H4 (cell line): ENCODE measurements at regions not wholly inside any gene's neighbourhood (a gene's known extent, or its start where the extent isn't known, plus 50 kb on each side); places are given as distances from the start of the nearest gene placed in this dataset.

Experiments used
- DNase-seq: peaks from one replicate; pipeline ENCODE4 v3.0.0-alpha.2; 2015; ENCODE audit warnings: low spot score

DNA sequence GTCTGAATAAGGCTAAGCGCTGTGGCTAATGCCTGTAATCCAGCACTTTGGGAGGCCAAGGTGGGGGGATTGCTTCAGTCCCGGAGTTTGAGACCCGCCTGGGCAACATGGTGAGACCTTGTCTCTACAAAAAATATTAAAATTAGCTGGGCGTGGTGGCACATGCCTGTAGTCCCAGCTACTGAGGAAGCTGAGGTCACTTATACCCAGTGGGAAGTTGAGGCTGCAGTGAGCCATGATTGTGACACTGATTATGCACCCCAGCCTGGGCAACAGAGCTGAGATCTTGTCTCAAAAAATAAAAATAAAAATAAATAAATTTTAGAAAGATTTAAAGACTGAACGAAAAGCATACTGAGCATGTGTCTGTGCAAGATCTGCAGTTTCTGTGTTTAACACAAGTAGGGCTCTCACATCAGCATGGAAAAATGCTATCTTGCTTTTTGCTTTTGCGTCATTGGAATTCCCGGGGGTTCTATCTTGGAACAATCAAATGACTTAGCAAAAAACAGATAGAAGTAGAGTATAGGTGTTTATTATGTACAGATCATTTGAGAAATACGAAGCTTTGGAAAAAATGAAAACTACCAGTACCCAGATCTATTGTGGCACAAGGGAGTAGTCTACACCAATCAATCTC, 161.9 kb downstream of the CAPZA3 start:
- no peak for DNase-seq

DNA sequence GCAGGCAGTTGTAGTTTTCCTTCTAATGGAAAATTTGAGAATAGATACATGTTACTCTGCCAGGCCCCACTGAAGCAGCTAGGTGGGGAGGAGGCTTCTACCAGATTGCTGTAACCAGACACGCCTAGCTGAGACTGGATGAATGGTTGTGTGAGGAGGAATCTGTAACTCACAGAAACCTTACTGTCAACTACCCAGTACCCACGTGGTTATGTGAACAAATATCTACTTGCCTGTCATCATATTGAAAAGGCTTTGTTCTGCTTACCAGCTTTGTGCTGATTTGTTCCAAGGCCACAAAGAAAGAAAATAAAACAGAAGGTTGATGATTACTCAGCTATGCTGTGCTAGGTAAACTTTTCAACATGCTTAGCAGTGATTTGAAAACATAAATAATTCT, 167.2 kb downstream of the CAPZA3 start:
- no peak for DNase-seq

DNA sequence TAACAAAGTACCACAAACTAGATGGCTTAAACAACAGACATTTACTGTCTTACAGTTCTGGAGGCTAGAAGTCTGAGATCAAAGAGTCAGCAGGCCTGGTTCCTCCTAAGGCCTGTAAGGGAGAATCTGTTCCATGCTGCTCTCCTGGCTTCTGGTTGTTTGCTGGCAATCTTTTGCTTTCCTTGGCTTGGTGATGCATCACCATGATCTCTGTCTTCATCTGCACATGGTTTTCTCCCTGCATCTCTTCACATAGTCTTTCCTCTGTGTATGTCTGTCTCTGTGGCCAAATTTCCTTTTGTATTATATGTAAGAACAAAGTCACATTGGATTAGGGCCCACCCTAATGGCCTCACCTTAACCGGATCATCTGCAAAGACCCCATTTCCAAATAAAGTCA, 168.5 kb downstream of the CAPZA3 start:
- no peak for DNase-seq

DNA sequence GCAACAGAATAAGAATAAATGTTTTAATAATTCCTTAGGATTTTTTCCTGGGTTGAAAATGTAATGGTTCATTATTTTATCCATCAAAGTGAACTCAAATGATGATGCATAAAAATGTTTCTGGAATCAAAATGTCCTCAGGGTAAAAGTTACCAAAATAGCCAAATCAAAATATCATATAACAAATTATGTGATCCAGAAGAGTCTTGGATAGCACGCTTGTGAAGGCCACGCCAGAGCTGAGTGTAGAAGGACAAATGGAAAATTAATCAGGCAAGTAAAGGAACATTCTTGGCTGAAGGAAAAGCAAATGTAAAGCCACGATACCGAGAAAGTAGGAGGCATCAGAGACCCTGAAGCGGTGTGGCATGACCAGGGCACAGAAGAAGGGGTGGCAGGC, 169.2 kb downstream of the CAPZA3 start:
- DNase-seq, result no peak

DNA sequence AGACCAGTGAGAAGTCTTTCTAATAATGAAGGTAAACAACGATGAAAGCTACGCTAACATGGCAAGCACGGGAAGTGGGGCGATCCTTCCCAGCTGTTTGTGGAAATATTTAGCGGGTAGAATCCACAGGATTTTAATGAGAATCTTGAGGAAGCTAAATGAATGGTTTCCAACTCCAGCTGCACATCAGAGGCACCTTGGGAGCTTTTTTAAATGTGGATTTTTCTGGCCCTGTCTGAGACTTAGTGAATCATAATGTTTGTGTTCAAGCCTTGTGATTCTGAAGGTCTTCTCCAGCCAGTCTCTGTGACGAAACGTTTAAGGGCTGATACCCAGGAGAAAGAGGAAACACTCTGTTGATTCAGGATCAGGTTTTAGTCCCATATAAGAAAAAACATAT, 169.8 kb downstream of the CAPZA3 start:
- no peak for DNase-seq

DNA sequence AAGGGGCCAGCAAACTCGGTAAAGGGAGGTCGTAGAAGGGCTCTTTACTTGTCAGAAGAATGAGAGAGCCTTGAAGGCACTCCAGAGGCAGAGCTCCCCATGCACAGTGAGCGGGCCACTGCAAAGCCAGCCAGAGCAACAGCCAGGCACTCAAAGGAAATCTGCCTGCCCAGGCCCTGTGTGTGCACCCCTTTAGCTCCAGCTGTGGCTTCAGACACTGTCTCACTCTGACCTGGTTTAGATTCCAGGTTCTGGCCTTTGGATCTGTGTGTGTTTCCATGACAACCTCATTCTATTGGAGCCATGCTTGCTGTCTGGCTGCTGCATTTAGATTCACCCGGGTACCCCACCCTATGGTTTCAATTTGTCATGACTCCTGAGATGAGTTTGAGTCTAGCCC, 170.3 kb downstream of the CAPZA3 start:
- no peak for DNase-seq

DNA sequence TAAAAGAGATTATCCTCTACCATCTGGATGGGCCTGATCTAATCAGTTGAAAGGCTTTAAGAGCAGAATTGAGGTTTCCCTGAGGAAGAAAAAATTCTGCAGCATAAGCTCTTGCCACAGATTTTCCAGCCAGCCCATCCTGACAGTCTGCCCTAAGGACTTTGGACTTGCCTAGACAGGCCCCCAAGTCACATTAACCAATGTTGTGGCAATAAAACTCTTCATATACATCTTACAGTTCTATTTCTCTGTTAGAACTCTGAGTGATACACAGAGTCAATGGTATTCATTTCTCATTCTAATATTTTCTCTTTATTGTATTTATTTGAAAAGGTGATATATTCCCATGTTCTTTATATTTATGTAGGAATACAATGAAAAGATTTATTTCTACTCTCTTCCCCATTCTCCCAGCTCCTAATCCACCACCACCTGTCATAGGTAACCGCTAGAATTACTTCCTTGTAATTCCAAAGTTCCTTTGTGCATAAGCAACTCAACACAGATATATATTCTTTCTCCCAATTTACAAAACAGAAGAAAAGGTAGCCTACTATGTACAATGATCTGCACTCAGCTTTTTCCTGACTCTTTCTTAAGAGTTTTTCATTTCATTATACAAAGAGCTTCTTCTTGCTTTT, 182.1 kb downstream of the CAPZA3 start:
- DNase-seq, result no peak

DNA sequence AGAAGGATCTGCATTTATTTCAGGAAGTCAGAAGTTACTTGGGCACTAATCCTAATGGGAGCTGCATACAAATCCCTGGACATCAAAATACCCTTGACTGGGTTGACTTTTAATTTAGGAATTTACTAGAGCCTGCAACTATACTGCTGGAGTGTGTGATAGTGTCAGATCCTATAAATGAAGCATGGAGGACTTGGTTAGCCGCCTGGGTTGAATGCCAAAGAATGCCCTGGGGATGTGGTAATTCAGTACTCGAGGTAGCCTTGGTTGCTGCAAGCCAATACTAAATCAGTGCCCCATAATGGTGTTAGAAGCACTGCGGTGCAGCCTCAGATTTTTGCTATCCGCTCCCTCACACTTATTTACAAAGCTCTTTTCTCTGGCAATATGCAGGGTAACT, 184.9 kb downstream of the CAPZA3 start:
- no peak for DNase-seq

DNA sequence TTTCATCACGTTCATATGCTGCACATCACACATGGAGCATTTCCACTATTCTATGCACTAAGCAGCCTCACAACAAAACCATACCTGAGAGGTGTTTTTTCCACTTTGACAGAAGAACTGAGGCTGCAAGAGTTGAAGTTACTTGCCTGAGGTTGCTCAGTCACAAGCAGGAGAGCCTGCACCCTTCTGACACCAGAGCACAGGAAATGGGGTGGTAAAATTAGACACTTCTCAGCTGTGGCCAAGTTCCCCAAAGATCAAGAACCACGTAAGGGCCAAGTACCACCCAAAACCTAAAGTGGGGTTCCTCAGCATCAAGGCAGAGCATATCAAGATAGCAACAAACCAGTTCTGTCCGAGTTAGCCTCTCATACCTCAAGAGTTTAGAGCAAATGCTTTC, 185.8 kb downstream of the CAPZA3 start:
- no peak for DNase-seq

DNA sequence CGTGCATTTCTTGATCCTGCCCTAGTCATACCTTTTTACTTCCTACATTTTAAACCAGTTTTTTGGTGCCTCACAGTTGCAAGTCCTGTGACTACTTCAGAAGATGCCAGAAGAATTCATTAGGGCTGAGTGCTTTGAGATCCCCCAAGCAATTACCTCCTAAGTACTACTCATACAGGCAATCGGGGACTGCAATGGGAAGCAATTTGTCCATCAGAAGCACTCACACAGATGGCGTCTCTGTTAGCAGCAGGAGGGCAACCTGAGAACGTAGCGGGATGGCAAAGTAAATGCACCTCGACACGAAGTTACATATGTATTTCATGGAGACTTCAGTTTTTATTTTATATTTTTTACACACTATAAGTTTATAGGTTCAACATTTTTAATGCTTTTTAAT, 188.3 kb downstream of the CAPZA3 start:
- no peak for DNase-seq

DNA sequence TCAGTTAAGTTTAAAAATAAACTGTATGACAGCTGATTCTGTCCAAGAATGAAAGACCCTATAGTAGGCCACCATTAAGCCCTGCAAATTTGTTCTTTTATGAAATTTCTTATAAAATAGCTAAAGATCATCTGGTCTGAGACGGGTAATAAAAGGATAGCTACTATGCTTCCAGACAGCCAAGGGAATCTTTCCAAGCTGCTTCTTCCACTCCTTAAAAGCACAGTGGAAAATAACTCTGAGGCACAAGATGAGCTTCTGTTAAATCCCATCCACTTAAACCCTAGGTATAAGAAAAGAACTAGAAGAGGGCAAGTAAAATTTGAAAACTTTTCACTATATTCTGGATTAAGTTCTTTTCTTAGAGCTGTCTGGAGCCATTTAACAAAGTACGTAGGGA, 194.3 kb downstream of the CAPZA3 start:
- DNase-seq, result no peak

DNA sequence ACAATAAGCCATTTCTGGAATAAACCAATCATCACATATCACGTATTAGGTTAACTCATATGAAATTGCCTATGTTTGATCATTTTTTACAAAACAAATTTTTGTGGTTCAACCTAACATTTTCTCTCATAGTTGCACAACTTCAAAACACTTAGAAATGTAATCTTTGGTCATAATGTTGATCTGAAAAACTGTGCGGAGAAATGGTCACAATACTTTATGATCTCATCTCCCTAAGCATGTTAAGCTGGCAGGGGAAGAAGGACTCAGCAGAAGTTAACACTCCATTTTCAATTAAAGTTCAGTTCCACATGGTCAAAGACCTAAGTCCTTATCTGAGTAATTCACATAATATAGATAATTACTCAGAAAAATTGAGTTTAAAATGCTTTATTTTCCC, 194.8 kb downstream of the CAPZA3 start:
- DNase-seq, result no peak

DNA sequence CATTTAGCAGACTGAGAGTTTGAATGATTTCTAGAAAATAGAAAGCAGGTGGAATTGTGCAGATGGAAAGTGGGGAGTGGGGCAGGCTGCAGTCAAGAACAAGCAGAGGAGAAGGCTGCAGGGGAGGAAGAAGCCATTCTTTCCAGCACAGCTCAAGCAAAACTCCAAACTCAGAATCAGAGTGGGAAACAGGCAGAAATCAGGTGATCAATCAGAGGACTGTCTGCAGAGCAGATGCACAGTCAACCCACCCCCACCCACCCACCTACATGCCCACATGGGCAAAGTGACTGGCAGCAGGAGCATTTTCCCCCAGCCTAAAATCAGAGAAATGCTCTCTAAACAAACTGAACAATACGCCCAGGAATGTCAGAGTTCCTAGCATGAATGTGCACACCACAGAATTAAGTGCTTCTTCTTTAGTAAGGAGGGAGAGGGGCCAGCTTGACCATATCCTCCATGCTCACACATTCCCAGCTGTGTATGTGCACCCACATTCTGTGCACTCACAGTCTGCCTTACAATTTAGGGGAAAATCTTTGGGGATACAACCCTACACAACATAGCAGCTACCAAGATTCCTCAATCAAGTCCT, 194.1 kb upstream of the PLEKHA5 start:
- DNase-seq, result no peak

DNA sequence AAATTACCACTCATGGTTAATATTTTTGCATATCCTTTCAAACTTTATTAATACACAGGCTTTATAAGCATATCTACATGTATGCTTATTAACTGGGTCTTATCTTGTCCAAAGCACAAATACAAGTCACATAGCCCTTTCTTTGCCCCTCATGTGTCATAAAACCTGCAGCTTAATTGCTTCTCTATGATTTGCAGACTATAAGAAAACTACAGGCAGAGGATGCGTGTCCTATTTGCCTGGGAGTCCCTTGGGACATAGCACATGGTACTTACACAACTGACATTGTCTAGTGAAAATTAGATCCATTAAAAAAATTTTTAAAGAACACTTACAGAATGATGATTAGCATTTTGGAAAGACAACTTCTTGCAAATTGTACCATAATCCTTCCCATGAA, 190.5 kb upstream of the PLEKHA5 start:
- no peak for DNase-seq

DNA sequence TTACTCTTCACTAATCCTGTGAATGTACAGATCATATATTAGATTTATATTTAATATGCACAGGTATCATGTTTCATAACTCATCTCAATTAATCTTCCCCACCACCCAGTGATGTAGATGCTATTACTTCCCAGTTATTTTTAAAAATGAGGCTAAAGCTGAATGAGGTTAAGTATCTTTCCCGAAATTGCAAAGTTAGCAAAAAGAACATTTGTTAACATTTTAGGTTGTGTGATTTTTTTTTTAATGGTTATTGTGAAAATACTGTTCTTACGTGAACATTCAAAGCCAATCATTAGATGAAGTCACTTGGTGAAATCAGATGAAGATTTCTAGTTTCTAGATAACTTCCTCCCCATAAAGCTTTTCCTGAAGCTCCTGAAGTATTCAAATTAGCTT, 186.9 kb upstream of the PLEKHA5 start:
- DNase-seq, result no peak

DNA sequence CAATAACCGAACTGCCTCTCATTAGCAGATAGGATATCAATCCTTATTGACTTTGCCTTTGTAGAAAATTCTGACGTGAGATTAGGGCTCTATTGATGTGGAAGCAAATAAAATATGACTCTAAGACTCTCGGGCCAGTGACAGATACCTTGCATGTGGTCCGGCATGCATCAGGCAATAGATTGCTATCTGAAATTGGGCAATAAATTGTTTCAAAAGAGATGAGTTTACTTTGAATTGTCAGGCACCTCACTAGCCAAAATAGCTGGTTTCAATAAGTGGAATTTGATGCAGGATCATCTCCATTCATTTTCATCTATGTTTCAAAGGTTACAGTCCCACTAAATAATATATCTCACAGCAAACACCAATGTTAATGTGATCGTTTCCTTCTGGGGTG, 186.3 kb upstream of the PLEKHA5 start:
- no peak for DNase-seq

DNA sequence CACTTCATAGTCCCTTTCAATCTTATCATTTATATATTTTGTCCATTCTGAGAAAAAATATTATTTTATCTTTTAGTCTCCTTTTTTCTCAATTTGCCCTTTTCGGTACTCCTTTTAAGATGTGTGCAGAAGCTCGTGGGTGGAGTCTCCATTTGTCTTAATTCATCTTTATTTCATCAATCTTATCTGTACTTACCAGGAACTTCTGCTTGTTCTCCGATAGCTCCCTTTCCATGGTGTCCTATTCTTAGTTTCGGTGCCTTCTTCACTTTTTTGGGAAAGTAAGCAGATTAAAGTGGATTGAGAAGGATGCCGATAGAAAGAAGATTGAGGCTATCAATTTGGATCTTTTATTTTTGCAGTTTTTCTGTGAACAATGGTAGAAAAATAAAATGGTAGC, 183.4 kb upstream of the PLEKHA5 start:
- no peak for DNase-seq

DNA sequence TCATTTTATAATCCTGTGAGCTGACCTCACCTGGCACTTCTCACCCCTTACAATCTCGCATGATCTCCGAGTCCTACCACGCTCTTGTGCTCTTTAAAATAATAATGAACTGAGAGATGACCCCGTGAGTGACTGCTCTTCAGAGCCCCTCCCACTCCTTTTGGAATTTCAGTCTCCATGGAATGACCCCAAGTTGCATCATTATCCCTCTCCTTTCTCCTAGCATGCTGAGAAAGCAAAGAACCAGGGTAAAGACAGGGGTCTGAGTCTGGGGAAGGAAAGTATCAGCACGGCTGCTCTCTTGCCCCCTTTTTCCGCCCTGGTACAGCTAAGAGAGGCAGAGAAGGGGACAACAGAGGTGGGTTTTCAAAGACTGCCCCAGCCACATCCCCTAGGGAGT, 178.3 kb upstream of the PLEKHA5 start:
- no peak for DNase-seq

DNA sequence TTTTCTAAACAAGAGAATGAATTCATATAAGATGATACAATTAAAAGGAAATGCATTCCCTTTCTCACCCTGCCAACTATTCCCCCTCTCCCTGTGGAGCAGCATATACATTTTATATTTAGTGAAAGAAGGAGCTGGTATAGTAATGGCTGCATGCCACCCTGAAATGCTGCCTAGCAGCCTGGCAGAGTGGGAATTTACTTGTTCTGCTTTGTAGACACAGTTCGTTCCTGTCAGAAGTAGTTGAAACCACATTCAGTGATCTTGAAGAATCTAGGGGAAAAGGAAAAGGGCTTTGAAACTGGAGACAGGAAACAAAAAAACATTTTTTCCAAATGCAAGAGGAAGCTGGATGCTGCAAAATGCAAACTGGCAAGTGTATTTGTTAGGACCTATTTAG, 176.0 kb upstream of the PLEKHA5 start:
- DNase-seq, result no peak

DNA sequence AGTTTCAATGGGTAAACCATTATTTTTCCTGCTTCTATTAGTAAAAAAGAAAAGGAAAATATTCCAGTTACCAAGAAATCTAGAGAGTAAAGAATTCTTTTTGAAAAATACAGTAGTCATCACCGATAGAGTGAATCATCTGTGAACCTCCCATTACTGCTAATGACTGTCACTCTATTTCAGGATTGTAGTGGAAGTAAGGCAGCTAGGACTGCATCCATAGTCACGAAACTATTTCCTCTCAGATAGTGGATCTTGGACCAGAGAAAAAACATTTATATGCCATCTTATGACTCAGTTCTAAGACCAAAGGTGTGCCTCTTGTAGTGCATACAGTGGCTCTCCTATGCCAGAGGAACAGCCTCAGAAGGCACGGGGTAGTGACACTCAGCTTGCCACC, 173.9 kb upstream of the PLEKHA5 start:
- DNase-seq, result no peak

DNA sequence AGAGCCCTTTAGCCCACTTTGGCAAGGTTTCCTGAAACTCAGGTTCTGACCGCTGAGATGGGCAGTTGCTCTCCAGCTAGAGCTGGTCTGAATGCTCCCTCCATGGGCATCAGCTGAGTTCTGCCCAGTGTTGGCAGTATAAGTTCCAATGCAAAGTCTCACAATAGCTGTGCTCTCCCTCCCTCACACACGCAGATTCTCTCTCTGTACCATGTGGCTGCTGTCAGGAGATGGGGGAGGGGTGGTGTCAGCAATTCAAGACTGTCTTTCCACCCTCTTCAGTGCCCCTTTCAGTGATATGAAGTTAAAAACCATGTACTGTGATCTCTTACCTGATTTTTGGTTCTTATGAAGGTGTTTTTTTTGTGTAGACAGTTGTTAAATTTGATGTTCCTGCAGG, 164.3 kb upstream of the PLEKHA5 start:
- DNase-seq, result no peak

DNA sequence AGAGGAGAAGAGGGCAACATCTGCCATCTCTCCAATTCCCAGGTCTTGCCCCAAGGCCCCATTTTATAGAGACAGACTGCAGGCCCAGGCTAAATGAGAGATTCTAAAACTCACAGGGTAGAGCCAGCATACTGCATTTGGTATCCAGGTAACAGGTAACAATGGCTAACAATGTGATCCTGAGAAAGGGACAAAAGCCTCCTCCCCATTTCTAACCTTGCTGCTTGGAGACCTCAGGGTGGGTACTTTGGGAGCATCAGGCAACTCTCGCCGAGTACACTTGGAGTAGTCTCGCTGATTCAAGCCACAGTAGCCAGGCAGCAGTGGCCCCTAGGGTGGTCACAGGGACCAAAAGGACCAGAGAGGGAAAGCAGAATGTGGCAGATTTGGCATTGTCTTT, 162.6 kb upstream of the PLEKHA5 start:
- no peak for DNase-seq

DNA sequence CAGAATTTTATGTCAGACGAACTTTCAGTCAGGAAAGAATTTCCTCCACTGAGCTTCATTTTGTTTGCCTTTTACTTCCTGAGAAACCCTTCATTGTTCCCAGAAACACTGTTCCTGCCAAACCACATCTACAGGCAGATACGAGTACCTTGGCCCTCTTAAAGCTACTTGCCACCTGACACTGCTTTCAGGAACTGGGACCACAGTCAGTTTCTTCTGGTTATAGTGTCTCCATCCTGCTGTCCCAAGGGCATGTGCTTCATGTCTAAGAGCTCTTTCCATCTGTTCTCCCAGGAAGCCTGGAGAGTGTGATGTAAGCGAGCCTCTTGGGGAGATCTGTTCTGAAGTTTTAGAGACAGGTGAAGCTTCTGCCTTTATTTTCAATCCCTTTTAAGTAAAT, 161.7 kb upstream of the PLEKHA5 start:
- DNase-seq, result no peak

DNA sequence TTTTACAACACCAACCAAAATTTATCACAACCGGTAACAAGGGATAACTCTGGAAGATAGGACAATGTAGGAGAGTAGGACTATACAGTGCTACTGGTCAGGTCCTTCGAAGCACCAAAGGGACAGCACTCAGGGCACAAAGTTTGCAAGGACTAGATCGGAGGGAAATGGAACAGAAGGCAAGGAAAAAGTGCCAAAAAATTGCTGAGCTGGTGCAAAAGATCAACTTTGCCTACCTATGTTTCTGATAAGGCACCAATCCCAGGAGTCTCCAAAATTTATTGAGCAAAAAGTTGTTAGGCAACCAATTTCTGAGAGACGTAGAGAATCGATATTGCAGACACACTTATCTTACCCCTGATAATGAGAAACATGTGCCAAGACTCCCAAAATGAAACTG, 160.0 kb upstream of the PLEKHA5 start:
- DNase-seq, result no peak
